ENCODE measurements at regions not wholly inside any gene's neighbourhood (a gene's known extent, or its start where the extent isn't known, plus 50 kb on each side); places are given as distances from the start of the nearest gene placed in this dataset.

DNA sequence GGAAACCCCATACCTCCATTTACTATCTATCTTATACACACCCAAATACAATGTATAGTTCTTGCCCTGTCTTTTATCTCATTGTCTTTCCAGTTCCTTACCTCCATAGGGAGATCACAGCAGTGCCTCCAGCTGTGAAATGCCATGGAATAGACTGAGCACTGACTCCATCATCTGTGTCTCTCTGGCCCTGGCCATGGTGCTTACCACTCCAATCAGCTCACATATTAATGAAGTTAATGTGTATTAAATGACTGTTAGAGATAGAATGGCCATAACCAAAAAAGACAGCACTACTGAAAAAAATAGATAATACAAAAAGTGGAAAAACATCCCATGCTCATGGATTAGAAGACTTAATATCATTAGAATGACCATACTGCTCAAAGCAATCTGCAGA, 240.4 kb upstream of the SOX21 start:
- ATAC-seq, result no peak
- FAIRE-seq, result no peak
- intact Hi-C loops (cut with micrococcal nuclease), result loop anchor here (10.0 kb wide), 1 partner anchor 518 kb away; no protein-coding TSS in a partner anchor
- no peak for TF ChIP-seq CBX8 (IDR thresholded peaks at IDR 0.05; ENCODE audit: borderline replicate concordance, extremely low read depth, low read depth, low read length, poor library complexity, severe bottlenecking)
- no peak for TF ChIP-seq POLR3A (IDR thresholded peaks at IDR 0.05; ENCODE audit: borderline replicate concordance, extremely low read depth, insufficient read depth, insufficient read length)
- no peak for TF ChIP-seq SMARCA5 (IDR thresholded peaks at IDR 0.05)
- TF ChIP-seq BDP1 (IDR thresholded peaks at IDR 0.05; ENCODE audit: insufficient read depth, insufficient read length), result no peak
- TF ChIP-seq, protein P1, sequence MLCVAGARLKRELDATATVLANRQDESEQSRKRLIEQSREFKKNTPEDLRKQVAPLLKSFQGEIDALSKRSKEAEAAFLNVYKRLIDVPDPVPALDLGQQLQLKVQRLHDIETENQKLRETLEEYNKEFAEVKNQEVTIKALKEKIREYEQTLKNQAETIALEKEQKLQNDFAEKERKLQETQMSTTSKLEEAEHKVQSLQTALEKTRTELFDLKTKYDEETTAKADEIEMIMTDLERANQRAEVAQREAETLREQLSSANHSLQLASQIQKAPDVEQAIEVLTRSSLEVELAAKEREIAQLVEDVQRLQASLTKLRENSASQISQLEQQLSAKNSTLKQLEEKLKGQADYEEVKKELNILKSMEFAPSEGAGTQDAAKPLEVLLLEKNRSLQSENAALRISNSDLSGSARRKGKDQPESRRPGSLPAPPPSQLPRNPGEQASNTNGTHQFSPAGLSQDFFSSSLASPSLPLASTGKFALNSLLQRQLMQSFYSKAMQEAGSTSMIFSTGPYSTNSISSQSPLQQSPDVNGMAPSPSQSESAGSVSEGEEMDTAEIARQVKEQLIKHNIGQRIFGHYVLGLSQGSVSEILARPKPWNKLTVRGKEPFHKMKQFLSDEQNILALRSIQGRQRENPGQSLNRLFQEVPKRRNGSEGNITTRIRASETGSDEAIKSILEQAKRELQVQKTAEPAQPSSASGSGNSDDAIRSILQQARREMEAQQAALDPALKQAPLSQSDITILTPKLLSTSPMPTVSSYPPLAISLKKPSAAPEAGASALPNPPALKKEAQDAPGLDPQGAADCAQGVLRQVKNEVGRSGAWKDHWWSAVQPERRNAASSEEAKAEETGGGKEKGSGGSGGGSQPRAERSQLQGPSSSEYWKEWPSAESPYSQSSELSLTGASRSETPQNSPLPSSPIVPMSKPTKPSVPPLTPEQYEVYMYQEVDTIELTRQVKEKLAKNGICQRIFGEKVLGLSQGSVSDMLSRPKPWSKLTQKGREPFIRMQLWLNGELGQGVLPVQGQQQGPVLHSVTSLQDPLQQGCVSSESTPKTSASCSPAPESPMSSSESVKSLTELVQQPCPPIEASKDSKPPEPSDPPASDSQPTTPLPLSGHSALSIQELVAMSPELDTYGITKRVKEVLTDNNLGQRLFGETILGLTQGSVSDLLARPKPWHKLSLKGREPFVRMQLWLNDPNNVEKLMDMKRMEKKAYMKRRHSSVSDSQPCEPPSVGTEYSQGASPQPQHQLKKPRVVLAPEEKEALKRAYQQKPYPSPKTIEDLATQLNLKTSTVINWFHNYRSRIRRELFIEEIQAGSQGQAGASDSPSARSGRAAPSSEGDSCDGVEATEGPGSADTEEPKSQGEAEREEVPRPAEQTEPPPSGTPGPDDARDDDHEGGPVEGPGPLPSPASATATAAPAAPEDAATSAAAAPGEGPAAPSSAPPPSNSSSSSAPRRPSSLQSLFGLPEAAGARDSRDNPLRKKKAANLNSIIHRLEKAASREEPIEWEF (CRISPR knock-in tag; IDR thresholded peaks at IDR 0.05), result no peak
- no peak for TF ChIP-seq HNRNPUL1 (IDR thresholded peaks at IDR 0.05; ENCODE audit: low read length)
- no peak for TF ChIP-seq DNMT1 (IDR thresholded peaks at IDR 0.05)
- TF ChIP-seq ZNF785 (CRISPR knock-in tag; IDR thresholded peaks at IDR 0.05), result no peak
- TF ChIP-seq SMAD3 (CRISPR knock-in tag; conservative IDR thresholded peaks at IDR 0.05), result no peak
- no peak for TF ChIP-seq KLF16 (IDR thresholded peaks at IDR 0.05)
- no peak for TF ChIP-seq PYGO2 (tag; IDR thresholded peaks at IDR 0.05)
- TF ChIP-seq, protein P2, sequence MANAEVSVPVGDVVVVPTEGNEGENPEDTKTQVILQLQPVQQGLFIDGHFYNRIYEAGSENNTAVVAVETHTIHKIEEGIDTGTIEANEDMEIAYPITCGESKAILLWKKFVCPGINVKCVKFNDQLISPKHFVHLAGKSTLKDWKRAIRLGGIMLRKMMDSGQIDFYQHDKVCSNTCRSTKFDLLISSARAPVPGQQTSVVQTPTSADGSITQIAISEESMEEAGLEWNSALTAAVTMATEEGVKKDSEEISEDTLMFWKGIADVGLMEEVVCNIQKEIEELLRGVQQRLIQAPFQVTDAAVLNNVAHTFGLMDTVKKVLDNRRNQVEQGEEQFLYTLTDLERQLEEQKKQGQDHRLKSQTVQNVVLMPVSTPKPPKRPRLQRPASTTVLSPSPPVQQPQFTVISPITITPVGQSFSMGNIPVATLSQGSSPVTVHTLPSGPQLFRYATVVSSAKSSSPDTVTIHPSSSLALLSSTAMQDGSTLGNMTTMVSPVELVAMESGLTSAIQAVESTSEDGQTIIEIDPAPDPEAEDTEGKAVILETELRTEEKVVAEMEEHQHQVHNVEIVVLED (CRISPR knock-in tag; IDR thresholded peaks at IDR 0.05), result no peak
- TF ChIP-seq, protein P3, sequence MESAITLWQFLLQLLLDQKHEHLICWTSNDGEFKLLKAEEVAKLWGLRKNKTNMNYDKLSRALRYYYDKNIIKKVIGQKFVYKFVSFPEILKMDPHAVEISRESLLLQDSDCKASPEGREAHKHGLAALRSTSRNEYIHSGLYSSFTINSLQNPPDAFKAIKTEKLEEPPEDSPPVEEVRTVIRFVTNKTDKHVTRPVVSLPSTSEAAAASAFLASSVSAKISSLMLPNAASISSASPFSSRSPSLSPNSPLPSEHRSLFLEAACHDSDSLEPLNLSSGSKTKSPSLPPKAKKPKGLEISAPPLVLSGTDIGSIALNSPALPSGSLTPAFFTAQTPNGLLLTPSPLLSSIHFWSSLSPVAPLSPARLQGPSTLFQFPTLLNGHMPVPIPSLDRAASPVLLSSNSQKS (CRISPR knock-in tag; IDR thresholded peaks at IDR 0.05), result no peak
- TF ChIP-seq SAFB2 (IDR thresholded peaks at IDR 0.05; ENCODE audit: borderline replicate concordance, low read depth, low read length, severe bottlenecking), result no peak
- TF ChIP-seq ZNF780A (CRISPR knock-in tag; IDR thresholded peaks at IDR 0.05), result no peak
- TF ChIP-seq CEBPB (tag; IDR thresholded peaks at IDR 0.05), result no peak

More for the DNA sequence above, 240.4 kb upstream of the SOX21 start:
- no peaks in the 10 kb centered on the region for H4K20me1 ChIP-seq (replicated peaks; ENCODE audit: control insufficient read depth, insufficient read depth, low read length)
- H3K27ac ChIP-seq (ENCODE audit: extremely low read depth, low read depth, low read length), result no peak overlapping the region
- H3K36me3 ChIP-seq (ENCODE audit: control insufficient read depth, insufficient read depth, low read length), result no peaks in the 10 kb centered on the region
- no peaks in the 10 kb centered on the region for H3K9me1 ChIP-seq (ENCODE audit: control insufficient read depth, insufficient read depth, low read length)
- ChIA-PET POLR2A (no interaction called here), CTCF (ENCODE audit: low intra/inter-chr PET ratio) (no interaction called here)
- no peaks in the 10 kb centered on the region for H3K79me2 ChIP-seq (ENCODE audit: control insufficient read depth, insufficient read depth, low read length)
- no peak overlapping the region for H3K4me3 ChIP-seq
- H2AFZ ChIP-seq (ENCODE audit: low read depth, low read length), result no peak overlapping the region
- H3K4me2 ChIP-seq (ENCODE audit: insufficient read depth, low read length), result no peak overlapping the region
- no peaks in the 10 kb centered on the region; a peak in 1 of 5 replicates for H3K27me3 ChIP-seq (ENCODE audit: control insufficient read depth in 2 of 2, insufficient read depth in 2 of 2, low read length in 2 of 2)
- in situ Hi-C loops (cut with MboI), result no loop called here
- no peak for DNase-seq (ENCODE audit: extremely low read depth in 1 of 4, low spot score in 3 of 4)
- no TSS peak for BruUV-seq (replicated peaks)
- no peak overlapping the region for H3K9ac ChIP-seq (ENCODE audit: insufficient read depth in 1 of 2, low read depth in 2 of 2, low read length in 2 of 2)
- H3K4me1 ChIP-seq (replicated peaks in 1 of 2; ENCODE audit: control insufficient read depth in 2 of 2, insufficient read depth in 2 of 2, low read length in 2 of 2), result no peaks in the 10 kb centered on the region; a peak in 1 of 5 replicates
- H3K9me3 ChIP-seq (replicated peaks; ENCODE audit: control insufficient read depth, insufficient read depth, low read depth, low read length), result no peaks in the 10 kb centered on the region

All from K562 (cell line).